GM12878 (cell line): ENCODE measurements at regions not wholly inside any gene's neighbourhood (a gene's known extent, or its start where the extent isn't known, plus 50 kb on each side); places are given as distances from the start of the nearest gene placed in this dataset.

Experiments used
- ESRRA ChIP-seq: IDR thresholded peaks from 2 replicates; pipeline ENCODE4 v1.6.1; 2012; ENCODE audit warnings: mild to moderate bottlenecking, low read length, improper control_type of control experiment
- IKZF2 ChIP-seq, 2 experiments: fragments of 450-650 bp; IDR thresholded peaks; 2 replicates each; pipeline ENCODE4 v1.6.1; 2017; ENCODE audit warnings: mild to moderate bottlenecking in 2 of 2, moderate library complexity in 2 of 2
- MEF2B ChIP-seq: fragments of 450-650 bp; IDR thresholded peaks from 2 replicates; pipeline ENCODE4 v1.6.1; 2018; ENCODE audit warnings: mild to moderate bottlenecking, moderate library complexity; ENCODE audit not compliant: partially characterized antibody, poor library complexity, severe bottlenecking
- NFIC ChIP-seq: IDR thresholded peaks from 2 replicates; pipeline ENCODE4 v1.6.1; 2012; ENCODE audit warnings: low read depth, mild to moderate bottlenecking, inconsistent platforms, low read length, moderate library complexity
- NR2F1 ChIP-seq: fragments of 450-650 bp; conservative IDR thresholded peaks from 2 replicates; pipeline ENCODE4 v1.6.1; 2017; ENCODE audit warnings: mild to moderate bottlenecking
- SREBF2 ChIP-seq: IDR thresholded peaks from 2 replicates; pipeline ENCODE4 v1.6.1; 2012; ENCODE audit warnings: mild to moderate bottlenecking, low read length
- ZNF384 ChIP-seq: IDR thresholded peaks from 2 replicates; pipeline ENCODE4 v1.6.1; 2012; ENCODE audit warnings: low read depth, mild to moderate bottlenecking, low read length, improper control_type of control experiment, borderline replicate concordance
- TF ChIP-seq, protein P1 (sequence below): fragments of 450-650 bp; IDR thresholded peaks from 2 replicates; pipeline ENCODE4 v1.6.1; 2016; ENCODE audit warnings: mild to moderate bottlenecking
- TF ChIP-seq, protein P2 (sequence below): fragments of 450-650 bp; IDR thresholded peaks from 2 replicates; pipeline ENCODE4 v1.6.1; 2017; ENCODE audit warnings: borderline replicate concordance
- TF ChIP-seq, protein P3 (sequence below): fragments of 450-650 bp; IDR thresholded peaks from 2 replicates; pipeline ENCODE4 v1.6.1; 2017; ENCODE audit warnings: low read depth, mild to moderate bottlenecking, moderate library complexity
- TF ChIP-seq, protein P4 (sequence below), 3 experiments: IDR thresholded peaks in 2 of 3; conservative IDR thresholded peaks in 1 of 3; 2 replicates each; pipeline ENCODE4 v1.5.1; 2011; ENCODE audit warnings: low read depth in 3 of 3, low read length in 3 of 3, mild to moderate bottlenecking in 3 of 3, control low read depth in 2 of 3, moderate library complexity in 2 of 3, inconsistent platforms in 1 of 3, mixed read lengths in 1 of 3; ENCODE audit not compliant: control insufficient read depth in 2 of 3, insufficient read depth in 1 of 3; ENCODE audit errors: extremely low read depth in 1 of 3

DNA sequence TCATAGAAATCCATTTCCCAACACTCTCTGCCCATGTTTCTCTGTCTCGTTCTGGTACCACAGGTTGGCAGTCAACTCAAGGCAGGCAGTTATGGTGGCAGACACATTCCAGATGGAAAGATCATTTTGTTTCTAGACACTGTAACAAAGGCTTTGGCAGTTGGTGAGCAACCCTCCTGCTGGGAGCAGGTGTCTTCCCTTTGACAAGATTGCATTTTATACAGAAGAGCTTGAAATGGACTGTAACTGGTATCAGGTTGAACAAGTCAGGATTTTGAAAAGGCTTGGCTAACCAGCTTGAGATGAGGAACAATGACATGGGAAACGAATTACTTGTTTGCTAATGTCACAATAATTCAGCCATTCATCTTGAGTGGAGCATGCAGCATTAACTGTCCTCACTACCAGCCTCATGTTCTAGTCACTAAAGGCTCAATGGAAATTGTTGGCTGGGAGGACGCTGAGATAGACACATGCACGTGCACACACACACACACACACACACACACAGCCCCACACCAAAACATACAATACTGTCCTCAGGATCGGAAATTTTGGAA, 170.0 kb downstream of the SEMA6D start (continued):
- TF ChIP-seq, protein P1, sequence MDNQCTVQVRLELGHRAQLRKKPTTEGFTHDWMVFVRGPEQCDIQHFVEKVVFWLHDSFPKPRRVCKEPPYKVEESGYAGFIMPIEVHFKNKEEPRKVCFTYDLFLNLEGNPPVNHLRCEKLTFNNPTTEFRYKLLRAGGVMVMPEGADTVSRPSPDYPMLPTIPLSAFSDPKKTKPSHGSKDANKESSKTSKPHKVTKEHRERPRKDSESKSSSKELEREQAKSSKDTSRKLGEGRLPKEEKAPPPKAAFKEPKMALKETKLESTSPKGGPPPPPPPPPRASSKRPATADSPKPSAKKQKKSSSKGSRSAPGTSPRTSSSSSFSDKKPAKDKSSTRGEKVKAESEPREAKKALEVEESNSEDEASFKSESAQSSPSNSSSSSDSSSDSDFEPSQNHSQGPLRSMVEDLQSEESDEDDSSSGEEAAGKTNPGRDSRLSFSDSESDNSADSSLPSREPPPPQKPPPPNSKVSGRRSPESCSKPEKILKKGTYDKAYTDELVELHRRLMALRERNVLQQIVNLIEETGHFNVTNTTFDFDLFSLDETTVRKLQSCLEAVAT = no peak
- TF ChIP-seq, protein P2, sequence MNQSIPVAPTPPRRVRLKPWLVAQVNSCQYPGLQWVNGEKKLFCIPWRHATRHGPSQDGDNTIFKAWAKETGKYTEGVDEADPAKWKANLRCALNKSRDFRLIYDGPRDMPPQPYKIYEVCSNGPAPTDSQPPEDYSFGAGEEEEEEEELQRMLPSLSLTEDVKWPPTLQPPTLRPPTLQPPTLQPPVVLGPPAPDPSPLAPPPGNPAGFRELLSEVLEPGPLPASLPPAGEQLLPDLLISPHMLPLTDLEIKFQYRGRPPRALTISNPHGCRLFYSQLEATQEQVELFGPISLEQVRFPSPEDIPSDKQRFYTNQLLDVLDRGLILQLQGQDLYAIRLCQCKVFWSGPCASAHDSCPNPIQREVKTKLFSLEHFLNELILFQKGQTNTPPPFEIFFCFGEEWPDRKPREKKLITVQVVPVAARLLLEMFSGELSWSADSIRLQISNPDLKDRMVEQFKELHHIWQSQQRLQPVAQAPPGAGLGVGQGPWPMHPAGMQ = no peak
- TF ChIP-seq IKZF2 (IDR thresholded peaks at IDR 0.05) (no peak), ESRRA (no peak), ZNF384 (no peak), SREBF2 (no peak), MEF2B (no peak), NR2F1 (no peak), NFIC (no peak)
- TF ChIP-seq, protein P3, sequence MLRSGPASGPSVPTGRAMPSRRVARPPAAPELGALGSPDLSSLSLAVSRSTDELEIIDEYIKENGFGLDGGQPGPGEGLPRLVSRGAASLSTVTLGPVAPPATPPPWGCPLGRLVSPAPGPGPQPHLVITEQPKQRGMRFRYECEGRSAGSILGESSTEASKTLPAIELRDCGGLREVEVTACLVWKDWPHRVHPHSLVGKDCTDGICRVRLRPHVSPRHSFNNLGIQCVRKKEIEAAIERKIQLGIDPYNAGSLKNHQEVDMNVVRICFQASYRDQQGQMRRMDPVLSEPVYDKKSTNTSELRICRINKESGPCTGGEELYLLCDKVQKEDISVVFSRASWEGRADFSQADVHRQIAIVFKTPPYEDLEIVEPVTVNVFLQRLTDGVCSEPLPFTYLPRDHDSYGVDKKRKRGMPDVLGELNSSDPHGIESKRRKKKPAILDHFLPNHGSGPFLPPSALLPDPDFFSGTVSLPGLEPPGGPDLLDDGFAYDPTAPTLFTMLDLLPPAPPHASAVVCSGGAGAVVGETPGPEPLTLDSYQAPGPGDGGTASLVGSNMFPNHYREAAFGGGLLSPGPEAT = no peak
- TF ChIP-seq, protein P4, sequence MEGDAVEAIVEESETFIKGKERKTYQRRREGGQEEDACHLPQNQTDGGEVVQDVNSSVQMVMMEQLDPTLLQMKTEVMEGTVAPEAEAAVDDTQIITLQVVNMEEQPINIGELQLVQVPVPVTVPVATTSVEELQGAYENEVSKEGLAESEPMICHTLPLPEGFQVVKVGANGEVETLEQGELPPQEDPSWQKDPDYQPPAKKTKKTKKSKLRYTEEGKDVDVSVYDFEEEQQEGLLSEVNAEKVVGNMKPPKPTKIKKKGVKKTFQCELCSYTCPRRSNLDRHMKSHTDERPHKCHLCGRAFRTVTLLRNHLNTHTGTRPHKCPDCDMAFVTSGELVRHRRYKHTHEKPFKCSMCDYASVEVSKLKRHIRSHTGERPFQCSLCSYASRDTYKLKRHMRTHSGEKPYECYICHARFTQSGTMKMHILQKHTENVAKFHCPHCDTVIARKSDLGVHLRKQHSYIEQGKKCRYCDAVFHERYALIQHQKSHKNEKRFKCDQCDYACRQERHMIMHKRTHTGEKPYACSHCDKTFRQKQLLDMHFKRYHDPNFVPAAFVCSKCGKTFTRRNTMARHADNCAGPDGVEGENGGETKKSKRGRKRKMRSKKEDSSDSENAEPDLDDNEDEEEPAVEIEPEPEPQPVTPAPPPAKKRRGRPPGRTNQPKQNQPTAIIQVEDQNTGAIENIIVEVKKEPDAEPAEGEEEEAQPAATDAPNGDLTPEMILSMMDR (IDR thresholded peaks at IDR 0.05 in 2 of 3, conservative IDR thresholded peaks at IDR 0.05 in 1 of 3; ENCODE audit: control insufficient read depth in 2 of 3, extremely low read depth in 1 of 3, insufficient read depth in 1 of 3, low read depth in 3 of 3, low read length in 3 of 3) = no peak
